Dermis blood vessel endothelial cell (primary cell): ENCODE measurements at regions not wholly inside any gene's neighbourhood (a gene's known extent, or its start where the extent isn't known, plus 50 kb on each side); places are given as distances from the start of the nearest gene placed in this dataset.
"Not testable (repeated sequence)": the region's sequence is repeated elsewhere in the genome, so short reads cannot be mapped to it uniquely, and the experiment has no call there.

Source experiments
- DNase-seq: peaks from one replicate; pipeline ENCODE4 v3.0.0; 2010

DNA sequence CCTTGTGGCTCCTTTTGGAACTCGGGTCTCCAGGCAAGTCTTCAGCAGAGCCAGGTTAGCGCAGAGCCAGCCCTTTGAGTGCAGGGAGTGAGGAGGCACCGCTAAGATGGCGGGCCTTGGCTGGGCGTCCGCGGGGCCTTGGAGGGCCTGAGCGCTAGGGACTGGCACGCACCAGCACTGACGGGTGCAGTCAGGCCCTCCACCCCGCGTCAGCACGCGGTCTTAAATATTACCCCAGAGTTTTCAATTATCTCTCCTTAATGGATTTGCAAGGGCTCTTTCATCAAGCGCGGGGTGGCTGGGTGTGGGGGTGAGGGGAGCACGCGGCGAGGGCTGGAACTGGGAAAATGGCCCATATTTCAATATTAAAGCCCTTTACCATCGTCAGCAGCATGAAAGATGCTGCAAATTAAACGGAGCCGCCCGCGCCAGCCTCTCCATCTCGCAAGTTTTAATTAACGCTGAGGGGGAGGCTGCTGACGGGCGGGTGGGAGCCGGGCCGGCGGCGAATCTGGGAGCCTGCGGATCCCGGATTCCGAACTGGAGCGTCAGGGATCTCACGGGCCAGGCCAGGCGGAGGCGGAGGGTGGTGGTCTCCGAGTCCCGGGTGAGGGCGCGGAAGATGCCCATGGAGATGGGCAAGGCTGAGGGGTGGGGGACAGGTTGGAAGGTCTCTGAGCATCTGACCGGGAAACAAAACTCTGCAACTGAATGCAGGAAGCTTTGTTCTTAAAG is 1690.4 kb upstream of the DEFB115 start:
- not testable (repeated sequence) for DNase-seq

DNA sequence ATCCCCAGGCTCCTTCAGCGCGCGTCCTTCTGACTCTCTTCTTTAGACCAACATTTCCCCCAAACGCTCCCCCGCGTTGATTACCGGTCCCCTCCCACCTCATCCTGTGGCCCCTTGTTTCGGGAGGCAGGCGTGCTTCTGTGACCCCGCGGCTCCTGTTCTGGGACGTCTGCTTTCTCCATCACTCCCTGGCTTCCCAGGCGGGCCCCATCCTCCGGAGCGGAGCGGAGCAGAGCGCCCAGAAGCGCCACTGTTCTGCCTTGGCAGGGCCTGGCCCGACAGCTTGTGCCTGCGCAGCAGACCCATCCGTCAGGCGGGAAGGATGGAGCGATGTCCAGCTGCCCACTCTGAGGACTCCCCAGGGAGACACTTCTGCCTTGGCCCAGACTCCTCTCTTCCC is 1689.8 kb upstream of the DEFB115 start:
- not testable (repeated sequence) for DNase-seq

DNA sequence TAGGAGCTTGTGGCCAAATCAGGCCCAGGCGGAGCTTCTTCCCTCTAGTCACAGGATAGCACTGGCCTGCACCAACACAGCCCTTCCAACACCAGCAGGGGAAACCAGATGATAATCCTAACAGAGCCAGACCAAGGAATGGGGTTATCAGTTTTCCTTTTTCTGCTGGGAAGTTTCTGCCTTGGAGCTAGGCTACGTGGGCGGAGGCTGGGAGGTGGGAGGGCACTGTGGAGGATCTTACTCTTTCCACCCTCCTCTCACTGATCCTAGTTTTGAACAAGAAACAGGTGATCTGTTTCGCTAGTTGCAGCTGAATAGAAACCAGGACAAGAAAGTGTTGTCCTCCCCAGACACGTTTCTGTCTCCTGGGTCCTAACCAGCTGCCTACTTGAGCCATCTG is 1687.3 kb upstream of the DEFB115 start:
- not testable (repeated sequence) for DNase-seq

DNA sequence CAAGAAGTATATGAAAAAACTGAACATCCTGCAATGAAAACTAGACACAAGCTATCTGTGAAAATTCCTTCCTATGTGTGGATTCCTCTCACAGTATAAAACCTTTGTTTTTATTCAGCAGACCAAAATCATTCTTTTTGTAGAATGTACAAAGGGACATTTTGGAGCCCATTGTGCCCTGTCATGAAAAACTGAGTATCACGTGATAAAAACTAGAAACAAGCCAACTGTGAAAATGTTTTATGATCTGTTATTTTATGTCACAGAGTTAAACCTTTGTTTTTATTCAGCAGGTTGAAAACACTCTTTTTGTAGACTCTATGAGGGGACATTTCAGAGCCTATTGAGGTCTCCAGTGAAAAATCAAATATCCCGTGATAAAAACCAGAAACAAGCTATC is 1667.9 kb upstream of the DEFB115 start:
- not testable (repeated sequence) for DNase-seq

DNA sequence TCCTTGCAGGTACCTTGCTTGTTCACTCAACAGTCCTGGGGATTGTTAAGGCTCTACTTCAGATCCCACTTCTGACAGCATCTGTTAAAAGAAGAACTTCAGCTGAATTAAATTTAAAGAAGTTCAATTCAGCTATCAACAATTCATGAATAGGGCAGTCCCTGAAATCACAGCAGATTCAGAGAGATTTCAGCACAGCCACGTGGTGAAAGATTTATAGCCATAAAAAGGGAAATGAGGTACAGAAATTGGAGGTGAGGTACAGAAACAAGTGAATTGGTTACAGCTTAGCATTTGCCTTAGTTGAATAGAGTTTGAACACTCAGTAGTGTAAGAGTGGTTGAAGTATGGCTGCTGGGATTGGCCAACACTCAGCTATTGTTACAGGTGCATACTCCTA is 1653.3 kb upstream of the DEFB115 start:
- DNase-seq = not testable (repeated sequence)

DNA sequence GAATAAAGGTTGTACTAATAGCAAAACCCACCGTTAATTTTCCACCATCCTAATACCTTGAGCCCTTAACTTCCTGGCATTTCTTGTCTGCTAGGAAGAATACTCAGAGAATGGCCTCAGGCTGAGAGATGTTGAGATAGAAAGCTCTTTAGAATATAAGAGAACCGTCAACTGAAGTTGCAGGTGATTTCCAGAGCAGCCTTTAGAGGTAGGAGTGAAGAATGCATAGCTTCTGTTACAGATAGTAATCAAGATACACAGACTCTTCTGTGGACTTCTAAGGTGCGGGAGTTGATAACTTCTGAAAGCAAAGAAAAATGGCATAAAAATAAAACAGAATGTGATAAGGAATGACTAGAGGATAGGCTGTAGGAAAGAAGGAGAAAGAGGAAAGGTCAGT is 1651.3 kb upstream of the DEFB115 start:
- DNase-seq = not testable (repeated sequence)

DNA sequence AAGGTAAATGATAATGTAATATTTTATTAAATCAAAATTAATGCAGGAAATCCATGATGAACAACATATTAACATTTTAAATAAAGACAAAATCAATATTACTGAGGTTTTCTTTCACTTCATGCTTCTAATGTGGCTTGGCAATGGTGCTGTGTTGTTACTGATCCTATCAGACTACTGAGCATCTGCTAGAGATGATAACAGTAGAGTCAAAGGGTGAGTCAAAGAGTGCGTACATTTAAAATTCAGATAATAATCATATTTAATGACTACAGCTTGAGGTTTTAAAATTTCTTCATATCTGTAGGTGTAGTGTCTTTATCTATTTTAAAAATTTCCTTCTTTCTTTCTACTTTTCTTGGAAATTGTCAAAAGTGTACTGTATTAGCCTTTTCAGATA is 1628.1 kb upstream of the DEFB115 start:
- DNase-seq = not testable (repeated sequence)
